Endodermal cell (in vitro differentiated cells): ENCODE measurements at regions not wholly inside any gene's neighbourhood (a gene's known extent, or its start where the extent isn't known, plus 50 kb on each side); places are given as distances from the start of the nearest gene placed in this dataset.
A peak's percentile ranks its signal among the peaks of the same experiment; 100 is the strongest.

ENCODE experiments used
- DNase-seq: peaks from one replicate; pipeline ENCODE4 v3.0.0-alpha.2; 2017
- H3K27ac ChIP-seq: 2 replicates; pipeline ENCODE4 v1.5.1; 2013; ENCODE audit warnings: mild to moderate bottlenecking, low read depth, low read length, moderate library complexity
- H3K27me3 ChIP-seq: 2 replicates; pipeline ENCODE4 v1.6.1; 2013; ENCODE audit warnings: mild to moderate bottlenecking, low read length, moderate library complexity; ENCODE audit not compliant: insufficient read depth, control insufficient read depth, poor library complexity, severe bottlenecking
- H3K36me3 ChIP-seq: 2 replicates; pipeline ENCODE4 v1.7.0; 2013; ENCODE audit warnings: mild to moderate bottlenecking, low read length, moderate library complexity; ENCODE audit not compliant: control insufficient read depth, insufficient read depth
- H3K4me1 ChIP-seq: one replicate; pipeline ENCODE4 v1.7.0; 2013; ENCODE audit warnings: low read length; ENCODE audit not compliant: control insufficient read depth, insufficient read depth
- H3K4me3 ChIP-seq: 2 replicates; pipeline ENCODE4 v1.5.1; 2013; ENCODE audit warnings: mild to moderate bottlenecking, low read length, moderate library complexity
- H3K9ac ChIP-seq: 2 replicates; pipeline ENCODE4 v1.6.1; 2013; ENCODE audit warnings: mild to moderate bottlenecking, low read length, moderate library complexity; ENCODE audit not compliant: poor library complexity, severe bottlenecking; ENCODE audit errors: extremely low read depth
- H3K9me3 ChIP-seq: 2 replicates; pipeline ENCODE4 v1.6.1; 2013; ENCODE audit warnings: mild to moderate bottlenecking, low read length, moderate library complexity; ENCODE audit not compliant: control insufficient read depth
- H3K27ac Mint-ChIP-seq: 2 replicates; pipeline ENCODE4 v1.8.0; 2020; ENCODE audit warnings: mixed read lengths
- H3K27me3 Mint-ChIP-seq: 2 replicates; pipeline ENCODE4 v1.8.0; 2021; ENCODE audit warnings: mild to moderate bottlenecking, mixed read lengths; ENCODE audit not compliant: insufficient read depth
- H3K36me3 Mint-ChIP-seq: 2 replicates; pipeline ENCODE4 v1.8.0; 2020; ENCODE audit warnings: low read depth, mixed read lengths
- H3K4me1 Mint-ChIP-seq: 2 replicates; pipeline ENCODE4 v1.8.0; 2020; ENCODE audit warnings: mixed read lengths
- H3K4me3 Mint-ChIP-seq: 2 replicates; pipeline ENCODE4 v1.8.0; 2020; ENCODE audit warnings: mild to moderate bottlenecking, moderate library complexity, mixed read lengths
- H3K9me3 Mint-ChIP-seq: 2 replicates; pipeline ENCODE4 v1.8.0; 2020; ENCODE audit warnings: mild to moderate bottlenecking, mixed read lengths
- CTCF ChIP-seq: fragments of 200-600 bp; sonication (generic); conservative IDR thresholded peaks from 2 replicates; pipeline ENCODE4 v1.5.0; 2021; ENCODE audit warnings: antibody characterized with exemption, mild to moderate bottlenecking
- WGBS, 2 experiments: methylation state at CpG; one replicate each; pipeline versions ENCODE4 v1.1.5 to v1.1.7; 2013; ENCODE audit warnings: missing lambda C conversion rate in 2 of 2, mixed read lengths in 1 of 2; ENCODE audit not compliant: insufficient coverage in 1 of 2, insufficient read length in 1 of 2; 5-methylcytosine and 5-hydroxymethylcytosine counted together

- H3K27me3 Mint-ChIP-seq: no peaks in the 10 kb centered on the region
- H3K36me3 ChIP-seq: no peaks in the 10 kb centered on the region
- H3K9me3 Mint-ChIP-seq: peaks cover 52% of the 10 kb centered on the region
- no peak overlapping the region for H3K4me3 ChIP-seq
- DNase-seq: no peak
- H3K4me1 Mint-ChIP-seq: peaks cover 7% of the 10 kb centered on the region
- no peak overlapping the region for H3K27ac ChIP-seq
- no peak overlapping the region for H3K4me3 Mint-ChIP-seq
- H3K27me3 ChIP-seq: no peaks in the 10 kb centered on the region
- no peaks in the 10 kb centered on the region for H3K36me3 Mint-ChIP-seq
- H3K4me1 ChIP-seq: no peaks in the 10 kb centered on the region
- no peak overlapping the region for H3K27ac Mint-ChIP-seq
- TF ChIP-seq CTCF: no peak
- H3K9me3 ChIP-seq: no peaks in the 10 kb centered on the region
- H3K9ac ChIP-seq: no peak overlapping the region
Observed at GRCh38 chrX:46340696-46341095, 204.5 kb downstream of the ZNF674 start.

- no peak for DNase-seq
- 78% methylated on average over 3 of the region's 5 CpGs; no CpG with 5 or more reads in 1 of the 2 experiments for WGBS, 2 experiments
- H3K36me3 ChIP-seq: no peaks in the 10 kb centered on the region
- H3K27ac ChIP-seq: no peak overlapping the region
- Mint-ChIP-seq H3K4me3 (no peak overlapping the region), H3K27me3 (no peaks in the 10 kb centered on the region), H3K4me1 (peaks cover 4% of the 10 kb centered on the region), H3K36me3 (no peaks in the 10 kb centered on the region), H3K9me3 (peaks cover 71% of the 10 kb centered on the region), H3K27ac (peak overlapping the region; percentile 2)
- TF ChIP-seq CTCF: no peak
- no peak overlapping the region for H3K9ac ChIP-seq
- H3K4me3 ChIP-seq: no peak overlapping the region
- H3K9me3 ChIP-seq: no peaks in the 10 kb centered on the region
- no peaks in the 10 kb centered on the region for H3K4me1 ChIP-seq
- H3K27me3 ChIP-seq: no peaks in the 10 kb centered on the region
Observed at GRCh38 chrX:46333550-46333949, 211.7 kb downstream of the ZNF674 start.

- Mint-ChIP-seq H3K27ac (no peak overlapping the region), H3K4me1 (peaks cover 17% of the 10 kb centered on the region), H3K4me3 (no peak overlapping the region), H3K9me3 (peaks cover 56% of the 10 kb centered on the region), H3K36me3 (no peaks in the 10 kb centered on the region), H3K27me3 (no peaks in the 10 kb centered on the region)
- H3K27me3 ChIP-seq: no peaks in the 10 kb centered on the region
- no peaks in the 10 kb centered on the region for H3K9me3 ChIP-seq
- H3K27ac ChIP-seq: no peak overlapping the region
- no peak overlapping the region for H3K4me3 ChIP-seq
- DNase-seq: no peak
- peaks cover 5% of the 10 kb centered on the region for H3K4me1 ChIP-seq
- TF ChIP-seq CTCF: no peak
- H3K36me3 ChIP-seq: no peaks in the 10 kb centered on the region
- no peak overlapping the region for H3K9ac ChIP-seq
Observed at GRCh38 chrX:46330981-46331380, 214.2 kb downstream of the ZNF674 start.
